ENCODE measurements at regions not wholly inside any gene's neighbourhood (a gene's known extent, or its start where the extent isn't known, plus 50 kb on each side); places are given as distances from the start of the nearest gene placed in this dataset.
A peak's percentile ranks its signal among the peaks of the same experiment; 100 is the strongest.

DNA sequence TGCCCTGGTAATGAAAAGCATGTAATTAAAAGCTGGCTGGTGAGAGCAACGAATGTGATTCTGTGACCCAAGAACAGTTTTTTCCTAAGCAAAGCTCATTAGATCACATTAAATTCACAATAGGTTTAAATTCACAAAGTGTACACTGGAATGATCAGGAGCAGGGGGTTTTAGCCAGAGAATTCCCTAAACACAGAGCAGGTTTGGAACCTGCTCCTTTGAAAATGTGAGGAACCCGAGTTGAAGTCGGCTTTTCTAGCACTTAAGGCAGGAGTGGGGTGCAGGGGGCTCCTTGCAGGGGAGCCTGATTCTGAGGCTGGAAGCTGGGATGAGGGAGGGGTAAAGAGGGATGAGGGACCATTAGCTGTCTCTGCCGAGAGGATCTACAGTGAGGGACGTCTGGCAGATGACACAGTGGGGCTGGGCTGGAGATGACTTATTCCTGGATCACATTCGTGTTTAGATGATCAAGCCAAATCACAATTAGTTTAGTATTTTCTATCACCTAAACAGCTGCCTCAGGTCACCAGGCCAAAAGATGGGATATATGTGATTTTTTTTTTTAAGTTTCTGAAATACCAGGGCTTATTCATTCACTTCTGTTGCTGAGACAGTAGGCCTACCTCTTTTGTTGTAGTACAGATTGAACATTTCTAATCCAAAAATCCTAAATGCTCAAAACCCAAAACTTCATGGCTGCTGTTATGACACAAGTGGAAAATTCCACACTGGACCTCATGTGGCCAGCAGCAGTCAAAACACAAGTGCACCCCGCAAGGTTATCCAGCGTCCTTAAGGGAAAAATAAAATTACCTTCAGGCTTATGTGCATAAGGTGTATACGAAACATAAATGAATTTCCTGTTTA lies 93.1 kb upstream of the HIVEP1 start:
- TF ChIP-seq, protein P1, sequence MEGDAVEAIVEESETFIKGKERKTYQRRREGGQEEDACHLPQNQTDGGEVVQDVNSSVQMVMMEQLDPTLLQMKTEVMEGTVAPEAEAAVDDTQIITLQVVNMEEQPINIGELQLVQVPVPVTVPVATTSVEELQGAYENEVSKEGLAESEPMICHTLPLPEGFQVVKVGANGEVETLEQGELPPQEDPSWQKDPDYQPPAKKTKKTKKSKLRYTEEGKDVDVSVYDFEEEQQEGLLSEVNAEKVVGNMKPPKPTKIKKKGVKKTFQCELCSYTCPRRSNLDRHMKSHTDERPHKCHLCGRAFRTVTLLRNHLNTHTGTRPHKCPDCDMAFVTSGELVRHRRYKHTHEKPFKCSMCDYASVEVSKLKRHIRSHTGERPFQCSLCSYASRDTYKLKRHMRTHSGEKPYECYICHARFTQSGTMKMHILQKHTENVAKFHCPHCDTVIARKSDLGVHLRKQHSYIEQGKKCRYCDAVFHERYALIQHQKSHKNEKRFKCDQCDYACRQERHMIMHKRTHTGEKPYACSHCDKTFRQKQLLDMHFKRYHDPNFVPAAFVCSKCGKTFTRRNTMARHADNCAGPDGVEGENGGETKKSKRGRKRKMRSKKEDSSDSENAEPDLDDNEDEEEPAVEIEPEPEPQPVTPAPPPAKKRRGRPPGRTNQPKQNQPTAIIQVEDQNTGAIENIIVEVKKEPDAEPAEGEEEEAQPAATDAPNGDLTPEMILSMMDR (IDR thresholded peaks at IDR 0.05; ENCODE audit: insufficient read depth, low read depth, low read length), result no peak
- no peak overlapping the region for H3K4me3 ChIP-seq (ENCODE audit: low read depth, low read length)
- DNase-seq (ENCODE audit: low read depth), result peak; percentile 19

GRCh38 chr6:11917951-11918738 lies 94.0 kb upstream of the HIVEP1 start:
- TF ChIP-seq, protein P1 (IDR thresholded peaks at IDR 0.05; ENCODE audit: insufficient read depth, low read depth, low read length), result no peak
- DNase-seq (ENCODE audit: low read depth), result peak; percentile 94
- H3K4me3 ChIP-seq (ENCODE audit: low read depth, low read length), result no peak overlapping the region

DNA sequence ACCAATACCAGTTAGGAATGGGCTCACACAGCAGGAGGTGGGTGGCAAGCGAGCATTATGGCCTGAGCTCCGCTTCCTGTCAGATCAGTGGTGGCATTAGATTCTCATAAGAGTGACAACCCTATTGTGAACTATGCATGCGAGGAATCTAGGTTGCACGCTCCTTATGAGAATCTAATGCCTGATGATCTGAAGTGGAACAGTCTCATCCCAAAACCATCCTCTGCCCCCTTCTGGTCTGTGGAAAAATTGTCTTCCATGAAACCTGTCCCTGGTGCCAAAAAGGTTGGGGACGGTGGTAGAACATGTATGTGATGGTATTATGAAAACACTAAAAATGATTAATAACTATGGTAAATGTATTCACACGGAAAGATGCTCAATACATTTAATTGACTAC lies 99.7 kb upstream of the HIVEP1 start:
- TF ChIP-seq, protein P1 (IDR thresholded peaks at IDR 0.05; ENCODE audit: insufficient read depth, low read depth, low read length), result no peak
- DNase-seq (ENCODE audit: low read depth), result no peak
- no peak overlapping the region for H3K4me3 ChIP-seq (ENCODE audit: low read depth, low read length)

- no peak overlapping the region for H3K4me3 ChIP-seq (ENCODE audit: low read depth, low read length)
- TF ChIP-seq, protein P1 (IDR thresholded peaks at IDR 0.05; ENCODE audit: insufficient read depth, low read depth, low read length), result no peak
- DNase-seq (ENCODE audit: low read depth), result no peak
These were observed 100.6 kb upstream of the HIVEP1 start for GRCh38 chr6:11911538-11911937.

DNA sequence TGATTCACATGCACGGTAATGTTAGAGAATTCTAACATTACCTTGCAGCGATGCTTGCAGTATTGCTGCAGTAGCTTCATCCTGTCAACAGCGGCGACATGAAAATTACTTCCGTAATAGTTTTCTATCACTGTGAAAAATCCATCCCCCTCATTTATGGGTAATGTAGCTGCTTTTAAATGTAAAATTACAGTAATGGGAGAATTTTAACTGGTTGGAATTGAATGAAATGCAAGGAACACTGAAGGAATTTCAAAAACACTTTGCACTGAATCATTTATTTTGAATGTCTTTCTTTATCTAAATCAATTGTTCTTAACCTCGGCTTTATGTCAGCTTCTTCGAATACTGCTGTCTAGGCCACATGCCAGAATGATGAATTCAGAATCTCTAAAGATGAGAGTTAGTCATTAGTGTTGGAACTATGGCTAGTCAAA lies 102.4 kb upstream of the HIVEP1 start:
- TF ChIP-seq, protein P1 (IDR thresholded peaks at IDR 0.05; ENCODE audit: insufficient read depth, low read depth, low read length), result no peak
- no peak for DNase-seq (ENCODE audit: low read depth)
- no peak overlapping the region for H3K4me3 ChIP-seq (ENCODE audit: low read depth, low read length)

GRCh38 chr6:11908436-11909105 lies 103.5 kb upstream of the HIVEP1 start:
- DNase-seq (ENCODE audit: low read depth), result no peak
- no peak overlapping the region for H3K4me3 ChIP-seq (ENCODE audit: low read depth, low read length)
- TF ChIP-seq, protein P1 (IDR thresholded peaks at IDR 0.05; ENCODE audit: insufficient read depth, low read depth, low read length), result no peak
